ENCODE measurements at regions not wholly inside any gene's neighbourhood (a gene's known extent, or its start where the extent isn't known, plus 50 kb on each side); places are given as distances from the start of the nearest gene placed in this dataset.

DNA sequence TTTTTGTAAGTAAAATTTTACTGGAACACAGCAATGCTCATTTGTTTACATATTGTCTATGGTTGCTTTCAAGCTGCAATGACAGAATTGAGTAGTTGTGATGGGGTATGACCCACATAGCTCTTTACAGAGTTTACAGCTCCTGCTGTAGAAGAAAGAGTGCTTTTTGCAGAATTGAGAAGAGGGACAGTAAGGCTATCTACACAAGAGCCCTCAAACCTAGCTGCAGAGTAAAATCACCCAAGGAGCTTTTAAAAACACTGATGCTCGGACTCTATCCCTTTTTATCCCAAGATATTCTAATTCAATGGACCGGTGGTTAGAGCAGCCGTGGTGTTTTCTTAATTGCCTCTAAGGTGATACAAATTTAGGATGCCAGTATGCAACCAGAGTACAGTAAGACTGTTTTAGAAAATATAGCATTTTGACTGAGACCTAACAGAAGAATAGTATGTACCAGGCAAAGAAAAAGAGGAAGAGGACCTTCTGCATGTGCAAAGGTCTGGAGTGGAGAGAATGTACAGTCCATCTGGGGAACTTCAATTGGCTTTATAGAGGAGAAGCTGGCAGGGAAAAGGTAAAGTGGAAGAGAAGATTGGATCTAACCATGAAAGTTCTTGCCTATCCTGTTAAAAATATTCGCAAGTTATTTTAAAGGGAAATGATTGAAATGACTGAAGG, 663.6 kb upstream of the CPEB2 start:
- no peaks in the 10 kb centered on the region for H3K9me3 ChIP-seq (ENCODE audit: control insufficient read depth, low read length)
- no peak overlapping the region for H3K4me3 ChIP-seq (ENCODE audit: low read depth, low read length)
- no peak overlapping the region for H3K4me2 ChIP-seq (ENCODE audit: low read length)
- TF ChIP-seq, protein P1, sequence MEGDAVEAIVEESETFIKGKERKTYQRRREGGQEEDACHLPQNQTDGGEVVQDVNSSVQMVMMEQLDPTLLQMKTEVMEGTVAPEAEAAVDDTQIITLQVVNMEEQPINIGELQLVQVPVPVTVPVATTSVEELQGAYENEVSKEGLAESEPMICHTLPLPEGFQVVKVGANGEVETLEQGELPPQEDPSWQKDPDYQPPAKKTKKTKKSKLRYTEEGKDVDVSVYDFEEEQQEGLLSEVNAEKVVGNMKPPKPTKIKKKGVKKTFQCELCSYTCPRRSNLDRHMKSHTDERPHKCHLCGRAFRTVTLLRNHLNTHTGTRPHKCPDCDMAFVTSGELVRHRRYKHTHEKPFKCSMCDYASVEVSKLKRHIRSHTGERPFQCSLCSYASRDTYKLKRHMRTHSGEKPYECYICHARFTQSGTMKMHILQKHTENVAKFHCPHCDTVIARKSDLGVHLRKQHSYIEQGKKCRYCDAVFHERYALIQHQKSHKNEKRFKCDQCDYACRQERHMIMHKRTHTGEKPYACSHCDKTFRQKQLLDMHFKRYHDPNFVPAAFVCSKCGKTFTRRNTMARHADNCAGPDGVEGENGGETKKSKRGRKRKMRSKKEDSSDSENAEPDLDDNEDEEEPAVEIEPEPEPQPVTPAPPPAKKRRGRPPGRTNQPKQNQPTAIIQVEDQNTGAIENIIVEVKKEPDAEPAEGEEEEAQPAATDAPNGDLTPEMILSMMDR (IDR thresholded peaks at IDR 0.05), result no peak
- H3K27me3 ChIP-seq (ENCODE audit: control insufficient read depth, insufficient read depth, low read length), result no peaks in the 10 kb centered on the region
- no peak overlapping the region for H3K9ac ChIP-seq
- H3K79me2 ChIP-seq, result no peaks in the 10 kb centered on the region
- H3K4me1 ChIP-seq, result no peaks in the 10 kb centered on the region
- no peak overlapping the region for H2AFZ ChIP-seq
- no peak overlapping the region for H3K27ac ChIP-seq
- H3K36me3 ChIP-seq (ENCODE audit: control insufficient read depth, insufficient read depth, low read length), result no peaks in the 10 kb centered on the region

DNA sequence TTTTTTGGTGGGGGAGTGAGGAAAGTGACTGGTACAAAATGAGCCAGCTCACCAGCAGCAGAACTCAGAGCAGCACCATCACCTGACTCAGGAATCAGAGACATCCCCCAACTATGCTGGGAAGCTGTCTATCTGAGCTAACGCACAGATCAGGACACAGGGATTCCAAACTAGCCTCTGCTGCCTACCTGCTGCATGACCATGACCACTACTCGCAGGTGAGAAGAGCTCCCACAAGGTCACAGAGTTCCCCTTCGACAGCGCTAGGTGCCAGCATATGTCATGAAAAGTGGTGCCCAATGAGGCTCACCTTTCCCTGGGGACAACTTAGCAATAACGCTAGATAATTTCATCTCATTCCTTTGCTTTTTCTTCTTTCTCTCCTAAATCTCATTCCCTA, 662.6 kb upstream of the CPEB2 start:
- Histone ChIP-seq H3K9me3 (ENCODE audit: control insufficient read depth, low read length) (no peaks in the 10 kb centered on the region), H3K4me1 (no peaks in the 10 kb centered on the region), H3K36me3 (ENCODE audit: control insufficient read depth, insufficient read depth, low read length) (no peaks in the 10 kb centered on the region), H3K4me2 (ENCODE audit: low read length) (no peak overlapping the region), H3K79me2 (no peaks in the 10 kb centered on the region), H3K4me3 (ENCODE audit: low read depth, low read length) (no peak overlapping the region), H3K27ac (no peak overlapping the region), H2AFZ (no peak overlapping the region), H3K27me3 (ENCODE audit: control insufficient read depth, insufficient read depth, low read length) (no peaks in the 10 kb centered on the region), H3K9ac (no peak overlapping the region)
- TF ChIP-seq, protein P1 (IDR thresholded peaks at IDR 0.05), result no peak

DNA sequence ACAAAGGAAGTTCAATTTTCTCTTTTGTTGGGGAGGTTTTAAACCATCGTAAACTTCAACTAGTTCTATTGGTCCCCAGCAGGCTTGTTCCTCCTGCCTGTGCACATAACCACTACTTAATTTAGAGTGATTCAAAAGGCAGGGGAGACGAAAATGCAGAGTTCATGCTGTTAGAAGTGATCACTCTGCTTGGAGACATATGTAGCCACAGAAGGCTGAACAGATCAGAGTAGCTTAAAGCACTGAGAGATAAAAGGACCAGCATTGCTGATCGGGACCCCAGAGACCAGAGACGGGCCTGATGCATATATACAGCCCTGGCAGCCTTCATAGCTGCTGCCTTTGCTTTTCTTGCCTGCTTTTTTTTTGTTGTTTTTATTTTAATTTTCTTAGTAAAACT, 662.0 kb upstream of the CPEB2 start:
- Histone ChIP-seq H3K27me3 (ENCODE audit: control insufficient read depth, insufficient read depth, low read length) (no peaks in the 10 kb centered on the region), H3K79me2 (no peaks in the 10 kb centered on the region), H3K9me3 (ENCODE audit: control insufficient read depth, low read length) (no peaks in the 10 kb centered on the region), H3K9ac (no peak overlapping the region), H2AFZ (no peak overlapping the region), H3K27ac (no peak overlapping the region), H3K4me1 (no peaks in the 10 kb centered on the region), H3K4me3 (ENCODE audit: low read depth, low read length) (no peak overlapping the region), H3K36me3 (ENCODE audit: control insufficient read depth, insufficient read depth, low read length) (no peaks in the 10 kb centered on the region), H3K4me2 (ENCODE audit: low read length) (no peak overlapping the region)
- TF ChIP-seq, protein P1 (IDR thresholded peaks at IDR 0.05), result no peak

DNA sequence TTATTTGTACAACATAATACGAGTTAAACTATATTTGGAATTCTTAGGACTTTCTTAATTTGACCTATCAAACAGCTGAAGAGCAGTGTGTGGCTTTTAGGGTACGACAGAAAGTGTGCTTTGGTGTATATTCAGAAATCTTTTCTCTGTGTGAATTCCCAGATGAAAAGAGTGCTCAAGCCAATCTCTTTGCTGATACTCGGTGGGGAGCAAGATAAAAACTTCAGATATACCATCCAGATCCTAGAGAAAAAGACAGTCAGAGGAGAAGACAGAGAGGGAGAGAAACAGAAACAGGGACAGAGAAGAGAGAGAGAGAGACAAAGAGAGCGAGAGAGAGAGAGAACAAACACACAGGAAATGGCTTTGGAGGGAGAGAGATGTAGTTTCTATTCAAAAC, 658.3 kb upstream of the CPEB2 start:
- Histone ChIP-seq H3K9ac (no peak overlapping the region), H3K27ac (no peak overlapping the region), H3K79me2 (no peaks in the 10 kb centered on the region), H3K4me2 (ENCODE audit: low read length) (no peak overlapping the region), H2AFZ (peak overlapping the region; percentile 22), H3K36me3 (ENCODE audit: control insufficient read depth, insufficient read depth, low read length) (no peaks in the 10 kb centered on the region), H3K27me3 (ENCODE audit: control insufficient read depth, insufficient read depth, low read length) (no peaks in the 10 kb centered on the region), H3K4me3 (ENCODE audit: low read depth, low read length) (no peak overlapping the region), H3K4me1 (no peaks in the 10 kb centered on the region), H3K9me3 (ENCODE audit: control insufficient read depth, low read length) (no peaks in the 10 kb centered on the region)
- TF ChIP-seq, protein P1 (IDR thresholded peaks at IDR 0.05), result no peak

DNA sequence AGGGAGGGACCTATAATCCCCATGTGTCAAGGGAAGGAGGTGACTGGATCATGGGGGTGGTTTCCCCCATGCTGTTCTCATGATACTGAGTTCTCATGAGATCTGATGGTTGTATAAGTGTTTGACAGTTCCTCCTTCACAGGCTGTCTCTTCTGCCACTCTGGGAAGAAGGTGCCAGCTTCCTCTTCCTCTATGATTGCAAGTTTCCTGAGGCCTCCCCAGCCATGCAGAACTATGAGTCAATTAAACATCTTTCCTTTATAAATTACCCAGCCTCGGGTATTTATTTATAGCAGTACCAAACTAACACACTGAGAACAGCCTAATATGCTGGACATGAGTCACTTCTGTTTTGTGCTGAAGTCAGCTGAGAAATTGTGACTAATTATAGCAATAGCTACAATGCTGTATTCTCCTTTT, 656.9 kb upstream of the CPEB2 start:
- no peaks in the 10 kb centered on the region for H3K4me1 ChIP-seq
- TF ChIP-seq, protein P1 (IDR thresholded peaks at IDR 0.05), result no peak
- no peak overlapping the region for H3K27ac ChIP-seq
- no peaks in the 10 kb centered on the region for H3K27me3 ChIP-seq (ENCODE audit: control insufficient read depth, insufficient read depth, low read length)
- no peak overlapping the region for H3K4me3 ChIP-seq (ENCODE audit: low read depth, low read length)
- H3K4me2 ChIP-seq (ENCODE audit: low read length), result no peak overlapping the region
- no peaks in the 10 kb centered on the region for H3K9me3 ChIP-seq (ENCODE audit: control insufficient read depth, low read length)
- no peaks in the 10 kb centered on the region for H3K79me2 ChIP-seq
- no peak overlapping the region for H2AFZ ChIP-seq
- no peak overlapping the region for H3K9ac ChIP-seq
- H3K36me3 ChIP-seq (ENCODE audit: control insufficient read depth, insufficient read depth, low read length), result no peaks in the 10 kb centered on the region
